Endothelial cell of umbilical vein (primary cell): ENCODE measurements at regions not wholly inside any gene's neighbourhood (a gene's known extent, or its start where the extent isn't known, plus 50 kb on each side); places are given as distances from the start of the nearest gene placed in this dataset.

Experiments used
- BruUV-seq: library from RNA; stranded (reverse); fragments of 400-500 nt; replicated peaks from 2 replicates; lab custom pipeline; 2021; lab: Mats Ljungman, UMichigan
- CTCF ChIA-PET: fragments of 300-600, 350-600 bp; sonication (Branson Sonifier 250); formaldehyde crosslinking; loops from one replicate; lab custom pipeline; 2021; ENCODE audit warnings: antibody characterized with exemption, inconsistent platforms; lab: Charles Lee
- POLR2A ChIA-PET: fragments of 300-600, 350-600 bp; sonication (Branson Sonifier 250); formaldehyde crosslinking; loops from one replicate; lab custom pipeline; 2021; ENCODE audit warnings: antibody characterized with exemption, inconsistent platforms; lab: Charles Lee
- DNase-seq: peaks from one replicate; pipeline ENCODE4 v3.0.0-alpha.2; 2011; ENCODE audit warnings: low read depth, low spot score
- FAIRE-seq: peaks from 2 replicates; lab custom pipeline; 2011; peaks lifted over from hg19 to GRCh38; lab: Jason Lieb, UNC
- H2AFZ ChIP-seq: 2 replicates; pipeline ENCODE4 v1.6.0; 2012; ENCODE audit warnings: low read depth, low read length, control low read depth, inconsistent platforms
- H3K27ac ChIP-seq: 2 replicates; pipeline ENCODE4 v1.5.1; 2011; ENCODE audit warnings: low read depth, mild to moderate bottlenecking, control low read depth, low read length, moderate library complexity; ENCODE audit not compliant: insufficient read depth
- H3K27me3 ChIP-seq, 2 experiments: 2 replicates each; pipeline versions ENCODE4 v1.6.0 to v1.6.1; 2011; ENCODE audit warnings: low read length in 2 of 2, mixed read lengths in 1 of 2; ENCODE audit not compliant: control insufficient read depth in 2 of 2, insufficient read depth in 2 of 2
- H3K36me3 ChIP-seq, 2 experiments: 2 replicates in 1 of 2; 3 replicates in 1 of 2; pipeline ENCODE4 v1.5.1; 2011; ENCODE audit warnings: low read length in 2 of 2, mild to moderate bottlenecking in 1 of 2, moderate library complexity in 1 of 2; ENCODE audit not compliant: control insufficient read depth in 2 of 2, insufficient read depth in 2 of 2; ENCODE audit errors: extremely low read depth in 1 of 2
- H3K4me1 ChIP-seq: 3 replicates; pipeline ENCODE4 v1.5.1; 2011; ENCODE audit warnings: mild to moderate bottlenecking, low read length; ENCODE audit not compliant: control insufficient read depth, insufficient read depth; ENCODE audit errors: extremely low read depth
- H3K4me2 ChIP-seq: 2 replicates; pipeline ENCODE4 v1.6.1; 2011; ENCODE audit warnings: low read length, control low read depth, mixed read lengths; ENCODE audit not compliant: insufficient read depth
- H3K4me3 ChIP-seq, 3 experiments: fragments of 200-600 bp in 1 of 3; sonication (generic), shearing (Covaris generic) in 1 of 3; replicated peaks in 1 of 3; 2 replicates each; pipeline ENCODE4 v1.5.1; 2011 to 2016; ENCODE audit warnings: control low read depth in 3 of 3, low read length in 3 of 3, mild to moderate bottlenecking in 2 of 3, inconsistent platforms in 1 of 3, low read depth in 1 of 3, moderate library complexity in 1 of 3; ENCODE audit not compliant: insufficient read depth in 1 of 3
- H3K79me2 ChIP-seq: 2 replicates; pipeline ENCODE4 v1.6.0; 2012; ENCODE audit warnings: low read length, inconsistent platforms; ENCODE audit not compliant: control insufficient read depth, insufficient read depth
- H3K9ac ChIP-seq: replicated peaks from 2 replicates; pipeline ENCODE3; 2011; ENCODE audit warnings: low read length, control low read depth; ENCODE audit not compliant: insufficient read depth; ENCODE audit errors: extremely low read depth
- H3K9me1 ChIP-seq: replicated peaks from 3 replicates; pipeline ENCODE4 v1.6.0; 2011; ENCODE audit warnings: mild to moderate bottlenecking, low read length; ENCODE audit not compliant: control insufficient read depth, insufficient read depth; ENCODE audit errors: extremely low read depth
- H3K9me3 ChIP-seq: replicated peaks from 2 replicates; pipeline ENCODE4 v1.5.1; 2012; ENCODE audit warnings: low read length, inconsistent platforms; ENCODE audit not compliant: control insufficient read depth, insufficient read depth
- H4K20me1 ChIP-seq: replicated peaks from 2 replicates; pipeline ENCODE3; 2011; ENCODE audit warnings: mild to moderate bottlenecking, low read length; ENCODE audit not compliant: control insufficient read depth, insufficient read depth; ENCODE audit errors: extremely low read depth
- EZH2 ChIP-seq: IDR thresholded peaks from 2 replicates; pipeline ENCODE4 v1.6.1; 2012; ENCODE audit warnings: borderline replicate concordance, low read depth, mild to moderate bottlenecking, moderate library complexity, low read length, inconsistent platforms; ENCODE audit not compliant: severe bottlenecking
- FOS ChIP-seq: IDR thresholded peaks from 2 replicates; pipeline ENCODE4 v1.6.1; 2011; ENCODE audit warnings: mild to moderate bottlenecking, low read length, moderate library complexity, borderline replicate concordance; ENCODE audit not compliant: insufficient read depth
- GATA2 ChIP-seq: IDR thresholded peaks from 2 replicates; pipeline ENCODE4 v1.7.0; 2011; ENCODE audit warnings: low read depth, mild to moderate bottlenecking, moderate library complexity, mixed read lengths, low read length; ENCODE audit not compliant: insufficient read length, insufficient read depth
- JUN ChIP-seq: IDR thresholded peaks from 2 replicates; pipeline ENCODE4 v1.6.1; 2011; ENCODE audit warnings: borderline replicate concordance, low read depth; ENCODE audit not compliant: insufficient read length, insufficient read depth
- MYC ChIP-seq: IDR thresholded peaks from one replicate; pipeline ENCODE4 v1.6.1; 2011; ENCODE audit warnings: mild to moderate bottlenecking, low read depth, low read length
- POLR2A ChIP-seq: IDR thresholded peaks from 2 replicates; pipeline ENCODE4 v1.6.1; 2012; ENCODE audit warnings: low read depth, mild to moderate bottlenecking, control low read depth, low read length
- POLR2AphosphoS5 ChIP-seq: IDR thresholded peaks from 2 replicates; pipeline ENCODE4 v1.6.1; 2012; ENCODE audit warnings: low read depth, mild to moderate bottlenecking, control low read depth, low read length, moderate library complexity; ENCODE audit not compliant: insufficient read depth
- dilution Hi-C: fragments of 300-500 bp; cut with MboI; formaldehyde crosslinking; loops from one replicate; pipeline ENCODE4 v1.15.0; 2019; ENCODE audit warnings: low sequenced_read_pairs; ENCODE audit not compliant: extremely low pct_ligation_motif_present
- intact Hi-C: fragments of 100-400 bp; cut with micrococcal nuclease; formaldehyde crosslinking; loops from one replicate; pipeline ENCODE4 v1.10.0; 2022
- TF ChIP-seq, protein P1 (sequence below), 2 donors: IDR thresholded peaks; 1 replicate in 1 of 2; 2 replicates in 1 of 2; pipeline ENCODE4 v1.5.1; 2011; ENCODE audit warnings: low read length in 2 of 2, mild to moderate bottlenecking in 2 of 2, moderate library complexity in 2 of 2, control low read depth in 1 of 2, inconsistent platforms in 1 of 2, low read depth in 1 of 2; ENCODE audit not compliant: insufficient read depth in 1 of 2; ENCODE audit errors: extremely low read depth in 1 of 2
- TF ChIP-seq, protein P2 (sequence below): IDR thresholded peaks from 2 replicates; pipeline ENCODE4 v1.6.1; 2011; ENCODE audit not compliant: insufficient read depth, insufficient read length

DNA sequence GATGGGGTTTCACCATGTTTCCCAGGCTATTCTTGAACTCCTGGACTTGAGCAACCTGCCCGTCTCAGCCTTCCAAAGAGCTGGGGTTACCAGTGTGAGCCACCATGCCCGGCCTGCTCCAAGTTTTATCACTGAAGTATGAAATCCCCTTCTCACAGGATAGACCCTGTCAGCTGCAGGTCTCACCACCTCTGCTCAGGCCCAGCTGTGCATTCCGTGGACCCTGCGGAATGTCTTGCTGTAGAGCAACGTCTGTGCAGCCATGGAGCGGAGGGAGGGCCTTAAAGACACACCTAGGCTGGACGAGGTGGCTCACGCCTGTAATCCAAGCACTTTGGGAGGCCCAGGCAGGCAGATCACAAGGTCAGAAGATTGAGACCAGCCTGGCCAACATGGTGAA is 625.4 kb downstream of the BRD1 start:
- no peaks in the 10 kb centered on the region for H3K27me3 ChIP-seq
- FAIRE-seq (no peak), DNase-seq (no peak)
- POLR2A ChIA-PET: no interaction called here
- no peaks in the 10 kb centered on the region for H3K79me2 ChIP-seq
- H3K9me1 ChIP-seq: no peaks in the 10 kb centered on the region
- BruUV-seq: no TSS peak
- peaks cover 13% of the 10 kb centered on the region for H3K9me3 ChIP-seq
- TF ChIP-seq POLR2A (no peak), EZH2 (no peak), FOS (no peak), GATA2 (no peak), JUN (no peak), MYC (no peak), POLR2AphosphoS5 (no peak)
- TF ChIP-seq, protein P1, sequence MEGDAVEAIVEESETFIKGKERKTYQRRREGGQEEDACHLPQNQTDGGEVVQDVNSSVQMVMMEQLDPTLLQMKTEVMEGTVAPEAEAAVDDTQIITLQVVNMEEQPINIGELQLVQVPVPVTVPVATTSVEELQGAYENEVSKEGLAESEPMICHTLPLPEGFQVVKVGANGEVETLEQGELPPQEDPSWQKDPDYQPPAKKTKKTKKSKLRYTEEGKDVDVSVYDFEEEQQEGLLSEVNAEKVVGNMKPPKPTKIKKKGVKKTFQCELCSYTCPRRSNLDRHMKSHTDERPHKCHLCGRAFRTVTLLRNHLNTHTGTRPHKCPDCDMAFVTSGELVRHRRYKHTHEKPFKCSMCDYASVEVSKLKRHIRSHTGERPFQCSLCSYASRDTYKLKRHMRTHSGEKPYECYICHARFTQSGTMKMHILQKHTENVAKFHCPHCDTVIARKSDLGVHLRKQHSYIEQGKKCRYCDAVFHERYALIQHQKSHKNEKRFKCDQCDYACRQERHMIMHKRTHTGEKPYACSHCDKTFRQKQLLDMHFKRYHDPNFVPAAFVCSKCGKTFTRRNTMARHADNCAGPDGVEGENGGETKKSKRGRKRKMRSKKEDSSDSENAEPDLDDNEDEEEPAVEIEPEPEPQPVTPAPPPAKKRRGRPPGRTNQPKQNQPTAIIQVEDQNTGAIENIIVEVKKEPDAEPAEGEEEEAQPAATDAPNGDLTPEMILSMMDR (IDR thresholded peaks at IDR 0.05; ENCODE audit: extremely low read depth in 1 of 2, insufficient read depth in 1 of 2, low read depth in 1 of 2, low read length in 2 of 2): no peak
- TF ChIP-seq, protein P2, sequence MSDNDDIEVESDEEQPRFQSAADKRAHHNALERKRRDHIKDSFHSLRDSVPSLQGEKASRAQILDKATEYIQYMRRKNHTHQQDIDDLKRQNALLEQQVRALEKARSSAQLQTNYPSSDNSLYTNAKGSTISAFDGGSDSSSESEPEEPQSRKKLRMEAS: no peak
- H3K27ac ChIP-seq: no peak overlapping the region
- H3K36me3 ChIP-seq: no peaks in the 10 kb centered on the region
- CTCF ChIA-PET: no interaction called here
- H3K9ac ChIP-seq: no peak overlapping the region
- H3K4me3 ChIP-seq: no peak overlapping the region
- H4K20me1 ChIP-seq: no peaks in the 10 kb centered on the region
- no peaks in the 10 kb centered on the region for H3K4me1 ChIP-seq
- no peak overlapping the region for H2AFZ ChIP-seq
- H3K4me2 ChIP-seq: no peak overlapping the region
- intact Hi-C loops (no loop called here), dilution Hi-C loops (no loop called here)
